Fibroblast of pulmonary artery (primary cell): ENCODE measurements at regions not wholly inside any gene's neighbourhood (a gene's known extent, or its start where the extent isn't known, plus 50 kb on each side); places are given as distances from the start of the nearest gene placed in this dataset.

Experiments used
- DNase-seq: peaks from one replicate; pipeline ENCODE4 v3.0.0-alpha.2; 2010; ENCODE audit warnings: low read depth
- H3K4me3 ChIP-seq: replicated peaks from 2 replicates; pipeline ENCODE4 v1.5.1; 2011; ENCODE audit warnings: low read depth, mild to moderate bottlenecking, control low read depth, low read length, moderate library complexity
- CTCF ChIP-seq: IDR thresholded peaks from 2 replicates; pipeline ENCODE4 v1.5.1; 2011; ENCODE audit warnings: mild to moderate bottlenecking, control low read depth, low read length, inconsistent platforms; ENCODE audit errors: missing control alignments

DNA sequence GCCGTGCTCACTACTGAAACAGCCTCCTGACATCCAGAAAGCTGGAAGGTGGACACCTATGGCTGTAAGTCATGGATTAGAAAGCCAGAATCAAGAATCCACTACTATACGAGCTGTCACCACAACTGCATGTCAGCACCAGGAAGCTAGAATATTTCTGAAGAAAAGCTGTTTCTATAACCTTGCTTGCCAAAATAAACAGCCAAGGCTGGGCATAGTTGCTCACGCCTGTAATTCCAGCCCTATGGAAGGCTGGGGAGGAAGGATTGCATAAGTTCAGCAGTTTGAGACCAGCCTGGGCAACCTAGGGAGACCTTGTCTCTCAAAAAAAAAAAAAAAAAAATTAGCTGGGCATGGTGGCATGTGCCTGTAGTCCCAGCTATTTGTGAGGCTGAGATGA lies 96.3 kb upstream of the GAREM1 start:
- TF ChIP-seq CTCF: no peak
- H3K4me3 ChIP-seq: no peak overlapping the region
- DNase-seq: no peak

- DNase-seq: no peak
- no peak overlapping the region for H3K4me3 ChIP-seq
- TF ChIP-seq CTCF: no peak
Measured at GRCh38 chr18:32553640-32554365, 83.1 kb upstream of the GAREM1 start.

DNA sequence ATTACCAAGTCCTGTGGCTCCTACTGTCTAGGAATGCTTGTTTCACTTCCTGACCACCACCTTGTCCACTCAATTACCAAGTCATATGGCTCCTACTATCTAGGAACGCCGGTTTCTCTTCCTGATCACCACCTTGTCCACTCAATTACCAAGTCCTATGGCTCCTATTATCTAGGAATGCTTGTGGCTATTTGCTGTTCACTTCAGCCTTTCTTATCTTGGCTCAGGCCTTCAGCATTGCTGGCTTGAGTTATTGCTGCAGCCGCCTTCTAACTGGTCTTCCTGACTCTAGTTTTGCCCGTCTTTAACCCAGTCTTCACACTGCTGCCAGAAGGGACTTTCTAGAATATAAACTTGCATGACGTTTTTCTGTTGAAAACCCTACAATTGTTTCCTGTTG lies 82.5 kb upstream of the GAREM1 start:
- no peak overlapping the region for H3K4me3 ChIP-seq
- TF ChIP-seq CTCF: no peak
- DNase-seq: peak; percentile 10

- TF ChIP-seq CTCF: peak; percentile 78
- DNase-seq: peak; percentile 81
Measured at GRCh38 chr18:32552421-32553030, 81.8 kb upstream of the GAREM1 start.

GRCh38 chr18:32550963-32551362 lies 80.3 kb upstream of the GAREM1 start:
- TF ChIP-seq CTCF: peak; percentile 10
- DNase-seq: no peak
- no peak overlapping the region for H3K4me3 ChIP-seq

More at GRCh38 chr18:32552421-32553030, 81.8 kb upstream of the GAREM1 start:
- no peak overlapping the region for H3K4me3 ChIP-seq

DNA sequence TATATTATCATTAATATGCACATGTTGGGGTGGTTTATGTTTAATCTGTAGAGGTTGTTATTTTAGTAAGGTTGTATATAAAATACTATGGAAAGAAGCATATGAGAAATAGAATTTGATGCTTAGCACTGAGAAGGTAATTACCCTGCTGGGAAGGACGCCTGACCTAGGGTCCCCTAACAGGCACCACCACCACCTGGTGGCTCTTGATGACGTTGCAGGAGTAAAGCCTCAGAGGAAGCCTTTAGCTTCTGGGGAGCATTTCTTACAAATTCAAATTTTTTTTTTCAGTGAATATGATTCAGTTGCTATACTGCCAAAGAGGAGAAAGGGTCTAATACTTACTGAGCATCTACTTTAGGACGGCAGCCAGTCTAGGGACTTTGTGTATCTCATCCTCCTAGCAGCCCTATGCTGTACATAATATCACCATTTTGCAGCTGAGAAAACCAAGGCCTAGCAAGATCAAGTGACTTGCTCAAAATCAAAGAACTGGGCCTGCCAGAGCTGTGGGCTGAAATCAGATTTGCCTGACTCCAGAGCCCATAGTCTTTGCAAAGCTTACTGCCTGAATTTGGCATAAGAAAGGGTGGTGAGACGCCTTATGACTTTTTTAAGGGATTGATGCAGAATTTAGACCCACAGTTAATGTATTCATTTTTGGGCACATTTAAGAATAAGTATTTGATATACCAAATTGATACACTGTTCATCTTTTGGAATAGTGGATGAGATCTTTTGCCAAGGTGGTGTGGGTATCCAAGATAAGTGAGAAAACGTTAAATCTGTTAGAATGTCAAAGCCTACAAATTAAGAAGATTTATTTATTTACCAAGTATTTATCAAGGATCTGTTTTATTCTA lies 78.8 kb upstream of the GAREM1 start:
- H3K4me3 ChIP-seq: no peak overlapping the region
- peak; percentile 67 for DNase-seq
- TF ChIP-seq CTCF: peak; percentile 86
